Activated CD8-positive, alpha-beta T cell treated with anti-CD3 and anti-CD28 coated beads for 36 hours (primary cell): ENCODE measurements at regions not wholly inside any gene's neighbourhood (a gene's known extent, or its start where the extent isn't known, plus 50 kb on each side); places are given as distances from the start of the nearest gene placed in this dataset.

Source experiments
- ATAC-seq: fragments of 200-7000 bp; cut with Tn5 transposase; one replicate; pipeline ENCODE4 v1.10.0; 2021; ENCODE audit warnings: mild to moderate bottlenecking, moderate library complexity
- CTCF ChIA-PET: fragments of 350-600 bp; sonication (Branson Sonifier 250); formaldehyde crosslinking; loops from one replicate; lab custom pipeline; 2021; ENCODE audit warnings: antibody characterized with exemption; lab: Charles Lee
- POLR2A ChIA-PET: fragments of 350-600 bp; sonication (Branson Sonifier 250); formaldehyde crosslinking; loops from one replicate; lab custom pipeline; 2021; ENCODE audit warnings: antibody characterized with exemption; lab: Charles Lee
- DNase-seq: peaks from one replicate; pipeline ENCODE4 v3.0.0-alpha.2; 2020
- H3K27ac Mint-ChIP-seq: one replicate; pipeline ENCODE4 v1.8.0; 2021; ENCODE audit warnings: mild to moderate bottlenecking, mixed read lengths
- H3K27me3 Mint-ChIP-seq: one replicate; pipeline ENCODE4 v1.8.0; 2021; ENCODE audit warnings: mixed read lengths
- H3K36me3 Mint-ChIP-seq: one replicate; pipeline ENCODE4 v1.8.0; 2021; ENCODE audit warnings: low read depth, mixed read lengths
- H3K4me1 Mint-ChIP-seq: one replicate; pipeline ENCODE4 v1.8.0; 2021; ENCODE audit warnings: low read depth, mixed read lengths
- H3K4me3 Mint-ChIP-seq: one replicate; pipeline ENCODE4 v1.8.0; 2021; ENCODE audit warnings: mild to moderate bottlenecking, moderate library complexity, mixed read lengths
- H3K9me3 Mint-ChIP-seq: one replicate; pipeline ENCODE4 v1.8.0; 2021; ENCODE audit warnings: mixed read lengths
- CTCF ChIP-seq: fragments of 200-600 bp; IDR thresholded peaks from one replicate; pipeline ENCODE4 v1.8.0; 2022; ENCODE audit warnings: antibody characterized with exemption, mild to moderate bottlenecking
- intact Hi-C: fragments of 100-400 bp; cut with micrococcal nuclease; formaldehyde crosslinking; loops from one replicate; pipeline ENCODE4 v1.10.0; 2022

- Mint-ChIP-seq H3K27ac (no peak overlapping the region), H3K4me1 (peaks cover 24% of the 10 kb centered on the region), H3K4me3 (no peak overlapping the region), H3K36me3 (no peaks in the 10 kb centered on the region), H3K27me3 (peaks cover 8% of the 10 kb centered on the region), H3K9me3 (no peaks in the 10 kb centered on the region)
- ChIA-PET CTCF (interaction anchor here (1.1 kb wide), 1 partner anchor 192 kb away, joined by 3 read pairs; no protein-coding TSS in a partner anchor), POLR2A (no interaction called here)
- no peak for TF ChIP-seq CTCF
- intact Hi-C loops = no loop called here
- ATAC-seq = no peak
- DNase-seq = no peak
These were observed 82.3 kb upstream of the LHX1 start for GRCh38 chr17:36854982-36855381.

GRCh38 chr17:36855459-36855858 is 81.8 kb upstream of the LHX1 start:
- intact Hi-C loops = no loop called here
- ATAC-seq = no peak
- POLR2A ChIA-PET = no interaction called here

GRCh38 chr17:36856222-36856621 is 81.1 kb upstream of the LHX1 start:
- no peaks in the 10 kb centered on the region for H3K9me3 Mint-ChIP-seq
- H3K36me3 Mint-ChIP-seq = no peaks in the 10 kb centered on the region
- H3K27me3 Mint-ChIP-seq = peaks cover 8% of the 10 kb centered on the region
- ChIA-PET POLR2A (no interaction called here), CTCF (no interaction called here)
- TF ChIP-seq CTCF = no peak
- no peak overlapping the region for H3K27ac Mint-ChIP-seq
- ATAC-seq (no peak), DNase-seq (no peak)
- intact Hi-C loops = no loop called here
- no peak overlapping the region for H3K4me3 Mint-ChIP-seq
- H3K4me1 Mint-ChIP-seq = peaks cover 13% of the 10 kb centered on the region

More at GRCh38 chr17:36855459-36855858, 81.8 kb upstream of the LHX1 start:
- H3K27ac Mint-ChIP-seq = no peak overlapping the region
- H3K27me3 Mint-ChIP-seq = peaks cover 8% of the 10 kb centered on the region
- CTCF ChIA-PET = interaction anchor here (1.1 kb wide), 1 partner anchor 191 kb away, joined by 3 read pairs; no protein-coding TSS in a partner anchor
- no peak overlapping the region for H3K4me3 Mint-ChIP-seq
- H3K36me3 Mint-ChIP-seq = no peaks in the 10 kb centered on the region
- no peak for TF ChIP-seq CTCF
- no peak for DNase-seq
- no peaks in the 10 kb centered on the region for H3K9me3 Mint-ChIP-seq
- H3K4me1 Mint-ChIP-seq = peaks cover 20% of the 10 kb centered on the region

- Mint-ChIP-seq H3K4me1 (peaks cover 12% of the 10 kb centered on the region), H3K27me3 (peaks cover 8% of the 10 kb centered on the region), H3K4me3 (no peak overlapping the region), H3K9me3 (no peaks in the 10 kb centered on the region), H3K27ac (no peak overlapping the region), H3K36me3 (no peaks in the 10 kb centered on the region)
- ChIA-PET CTCF (no interaction called here), POLR2A (no interaction called here)
- DNase-seq = no peak
- no peak for ATAC-seq
- intact Hi-C loops = no loop called here
- TF ChIP-seq CTCF = no peak
These were observed 80.3 kb upstream of the LHX1 start for GRCh38 chr17:36856903-36857381.

- Mint-ChIP-seq H3K27ac (no peak overlapping the region), H3K4me1 (peaks cover 10% of the 10 kb centered on the region), H3K9me3 (no peaks in the 10 kb centered on the region), H3K27me3 (peaks cover 8% of the 10 kb centered on the region), H3K36me3 (no peaks in the 10 kb centered on the region), H3K4me3 (no peak overlapping the region)
- ChIA-PET POLR2A (no interaction called here), CTCF (interaction anchor here (0.7 kb wide), 1 partner anchor 186 kb away, joined by 3 read pairs; no protein-coding TSS in a partner anchor)
- ATAC-seq = no peak
- DNase-seq = no peak
- TF ChIP-seq CTCF = no peak
- intact Hi-C loops = no loop called here
These were observed 79.6 kb upstream of the LHX1 start for GRCh38 chr17:36857698-36858097.
